ENCODE measurements at regions not wholly inside any gene's neighbourhood (a gene's known extent, or its start where the extent isn't known, plus 50 kb on each side); places are given as distances from the start of the nearest gene placed in this dataset.

DNA sequence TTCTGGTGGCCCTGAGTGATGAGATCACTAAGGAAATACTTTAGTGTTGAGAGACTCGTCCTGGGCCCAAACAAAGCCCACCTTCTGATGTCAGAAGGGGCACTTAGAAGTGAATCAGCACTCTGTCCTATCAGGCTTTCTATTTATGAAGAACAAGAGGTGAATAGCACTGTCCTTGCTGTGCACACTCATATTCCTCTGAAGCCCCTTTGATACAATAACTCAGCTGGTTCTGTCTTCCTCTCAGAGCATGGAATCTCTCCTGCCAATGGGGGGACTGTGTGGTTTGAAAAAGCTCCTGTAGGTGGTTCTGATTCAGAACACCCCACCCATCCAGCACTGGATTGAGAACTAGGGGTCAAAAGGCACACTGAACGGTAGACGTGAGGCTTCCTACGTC is 348.1 kb downstream of the ETS1 start:
- FAIRE-seq (no peak), DNase-seq (ENCODE audit: insufficient read length, low spot score) (no peak)
- no peak for TF ChIP-seq CTCF (IDR thresholded peaks at IDR 0.05; ENCODE audit: insufficient read depth, missing control alignments)

GRCh38 chr11:128238521-128239265 is 348.7 kb downstream of the ETS1 start:
- no peak for DNase-seq (ENCODE audit: insufficient read length, low spot score)
- no peak for FAIRE-seq
- TF ChIP-seq CTCF (IDR thresholded peaks at IDR 0.05; ENCODE audit: insufficient read depth, missing control alignments), result no peak

DNA sequence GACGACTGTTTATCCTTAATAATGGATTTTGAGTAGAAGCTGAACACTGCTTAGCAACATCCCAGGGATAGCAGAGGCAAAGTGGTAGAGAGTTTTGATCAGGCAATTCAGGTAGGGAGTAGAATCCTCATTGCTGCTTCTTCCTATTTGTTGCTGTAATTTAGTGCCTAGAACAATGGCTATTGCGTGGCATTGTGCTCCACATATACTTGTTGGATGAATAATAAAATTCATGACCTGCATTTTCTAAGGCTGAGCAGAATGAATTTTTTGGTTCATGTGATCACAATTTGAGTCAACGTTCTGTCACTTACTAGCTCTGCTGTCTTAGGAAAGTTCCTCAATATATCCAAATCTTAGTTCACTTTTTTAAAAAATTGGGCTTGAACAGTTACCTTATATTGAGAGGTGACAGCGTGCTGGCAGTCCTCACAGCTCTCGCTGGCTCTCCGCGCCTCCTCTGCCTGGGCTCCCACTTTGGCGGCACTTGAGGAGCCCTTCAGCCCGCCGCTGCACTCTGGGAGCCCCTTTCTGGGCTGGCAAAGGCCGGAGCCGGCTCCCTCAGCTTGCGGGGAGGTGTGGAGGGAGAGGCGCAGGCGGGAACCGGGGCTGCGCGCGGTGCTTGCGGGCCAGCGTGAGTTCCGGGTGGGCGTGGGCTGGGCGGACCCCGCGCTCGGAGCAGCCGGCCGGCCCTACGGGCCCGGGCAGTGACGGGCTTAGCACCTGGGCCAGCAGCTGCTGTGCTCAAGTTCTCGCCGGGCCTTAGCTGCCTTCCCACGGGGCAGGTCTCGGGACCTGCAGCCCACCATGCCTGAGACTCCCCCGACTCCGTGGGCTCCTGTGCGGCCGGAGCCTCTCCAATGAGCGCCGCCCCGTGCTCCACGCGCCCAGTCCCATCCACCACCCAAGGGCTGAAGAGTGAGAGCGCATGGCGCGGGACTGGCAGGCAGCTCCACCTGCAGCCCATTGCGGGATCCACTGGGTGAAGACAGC is 350.6 kb downstream of the ETS1 start:
- TF ChIP-seq CTCF (IDR thresholded peaks at IDR 0.05; ENCODE audit: insufficient read depth, missing control alignments), result no peak
- DNase-seq (ENCODE audit: insufficient read length, low spot score), result no peak

DNA sequence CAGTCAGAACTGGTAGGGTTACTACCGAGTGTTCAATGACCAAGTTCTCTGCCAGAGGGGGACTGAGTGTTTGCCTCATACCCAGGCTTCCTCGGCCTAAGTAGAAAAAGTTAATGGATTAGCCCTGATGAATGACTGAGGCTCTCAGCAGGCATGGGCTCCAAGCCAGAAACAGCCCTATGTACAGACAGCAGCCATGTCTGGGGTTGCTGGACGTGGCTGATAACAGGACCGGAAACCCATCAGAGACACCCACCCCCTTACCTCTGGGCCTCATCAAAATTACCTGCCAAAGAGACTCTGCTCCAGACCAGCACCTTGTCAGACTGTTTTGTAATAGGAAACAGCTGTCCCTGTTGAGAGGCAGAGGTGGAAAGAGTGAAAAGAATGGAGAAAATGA is 351.4 kb downstream of the ETS1 start:
- FAIRE-seq (no peak), DNase-seq (ENCODE audit: insufficient read length, low spot score) (no peak)
- TF ChIP-seq CTCF (IDR thresholded peaks at IDR 0.05; ENCODE audit: insufficient read depth, missing control alignments), result no peak

More for the DNA sequence above, 350.6 kb downstream of the ETS1 start:
- FAIRE-seq, result no peak

DNA sequence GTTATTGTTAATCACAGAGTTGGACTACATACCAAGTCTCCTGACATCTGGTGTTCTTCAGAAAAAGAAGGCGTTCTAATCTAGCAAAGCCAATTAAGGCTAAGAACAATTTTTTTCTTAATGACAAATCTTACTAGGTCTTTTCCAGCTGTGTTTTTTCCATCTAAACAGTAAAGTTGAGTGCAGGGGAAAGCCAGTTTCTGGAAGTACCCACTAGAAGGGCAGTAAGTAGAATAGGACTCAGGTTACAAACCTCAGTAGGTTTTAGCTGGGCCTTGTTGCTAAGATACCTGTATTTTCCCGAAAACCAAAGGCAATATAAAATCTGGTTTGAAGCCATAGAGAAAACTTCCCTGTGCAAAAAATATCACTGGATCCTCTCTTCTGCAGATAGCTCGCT is 351.9 kb downstream of the ETS1 start:
- TF ChIP-seq CTCF (IDR thresholded peaks at IDR 0.05; ENCODE audit: insufficient read depth, missing control alignments), result no peak
- DNase-seq (ENCODE audit: insufficient read length, low spot score), result no peak
- no peak for FAIRE-seq

DNA sequence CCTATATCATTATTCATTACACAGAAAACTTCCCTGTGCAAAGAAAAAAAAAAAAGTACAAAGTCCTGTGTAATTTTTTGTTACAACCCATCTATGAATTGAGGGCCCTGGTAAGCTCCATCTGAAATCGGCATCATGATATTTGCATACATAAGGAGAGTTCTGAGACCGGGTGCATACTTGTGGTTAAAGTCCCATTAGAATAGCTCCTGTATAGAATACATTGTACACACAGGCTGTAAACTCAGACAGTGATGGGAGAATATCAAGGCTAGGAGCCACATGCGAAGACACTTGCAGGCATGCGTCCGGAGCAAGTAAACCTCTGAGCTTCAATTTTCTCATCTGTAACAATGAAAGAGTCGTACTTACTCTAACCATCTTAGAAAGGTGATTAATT is 353.2 kb downstream of the ETS1 start:
- no peak for FAIRE-seq
- no peak for DNase-seq (ENCODE audit: insufficient read length, low spot score)
- TF ChIP-seq CTCF (IDR thresholded peaks at IDR 0.05; ENCODE audit: insufficient read depth, missing control alignments), result no peak
